Globus pallidus (tissue), 1 donor: ENCODE measurements at regions not wholly inside any gene's neighbourhood (a gene's known extent, or its start where the extent isn't known, plus 50 kb on each side); places are given as distances from the start of the nearest gene placed in this dataset.

Experiments
- DNase-seq: peaks from one replicate; pipeline ENCODE4 v3.0.0-alpha.2; 2015; ENCODE audit warnings: low spot score

GRCh38 chr1:112040891-112041740 lies 51.6 kb upstream of the KCND3 start:
- DNase-seq: no peak

DNA sequence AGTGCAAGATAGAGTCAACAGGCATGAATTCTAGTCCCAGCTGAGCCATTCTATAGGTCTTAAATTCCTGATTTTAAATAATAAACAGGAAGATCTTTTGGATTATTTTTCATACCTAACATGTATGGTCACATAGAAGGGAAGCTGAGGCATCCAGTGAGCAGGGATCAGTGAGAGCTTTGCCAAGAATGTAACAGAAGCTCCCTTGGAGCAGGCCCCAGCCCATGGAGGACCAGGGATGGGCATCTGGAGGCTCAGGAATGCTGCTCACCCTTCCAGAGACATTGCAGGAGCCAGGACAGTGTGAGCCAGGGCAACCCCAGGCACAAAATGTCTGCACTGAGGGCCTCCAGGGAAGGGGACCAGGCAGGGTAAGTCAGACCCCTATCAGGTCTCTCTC lies 54.4 kb upstream of the KCND3 start:
- DNase-seq: no peak

DNA sequence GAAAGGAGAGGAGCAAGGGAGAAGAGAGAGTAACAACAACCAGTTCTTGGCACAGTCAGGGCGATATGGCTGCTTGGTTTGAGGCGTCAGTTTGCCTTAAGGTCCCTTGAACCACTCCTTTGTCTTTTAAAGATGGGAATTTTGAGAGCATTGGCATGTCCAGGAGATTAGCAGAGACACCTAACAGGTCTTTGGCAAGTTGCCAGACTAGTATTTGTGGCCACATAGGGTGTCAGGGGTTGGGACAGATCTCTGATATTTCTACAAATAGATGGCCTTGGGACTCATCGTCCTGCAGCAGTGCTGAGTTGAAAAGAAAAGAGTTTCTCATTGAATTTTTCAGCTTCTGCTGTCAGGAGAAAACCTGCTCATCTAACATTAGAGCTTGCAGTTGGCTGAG lies 55.3 kb upstream of the KCND3 start:
- DNase-seq: no peak

- DNase-seq: no peak
Measured at GRCh38 chr1:112046630-112047029, 57.2 kb upstream of the KCND3 start.

DNA sequence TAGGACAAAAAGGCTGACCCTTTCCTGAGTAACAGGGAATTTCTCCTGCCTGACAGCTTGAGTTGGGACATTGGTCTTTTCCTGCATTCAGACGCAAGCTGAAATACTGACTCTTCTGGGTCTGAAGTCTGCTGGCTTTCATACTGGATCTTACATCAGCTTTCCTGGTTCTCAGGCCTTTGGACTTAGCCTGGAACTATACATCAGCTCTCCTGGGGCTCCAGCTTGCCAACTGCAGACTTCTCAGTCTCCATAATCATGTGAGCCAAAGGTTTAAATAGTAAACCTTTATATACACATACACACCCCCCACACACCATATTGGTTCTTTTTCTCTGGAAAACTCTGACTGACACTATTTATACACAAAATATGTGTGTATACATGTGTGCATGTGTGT lies 59.0 kb upstream of the KCND3 start:
- no peak for DNase-seq

GRCh38 chr1:112054510-112054909 lies 65.0 kb upstream of the KCND3 start:
- DNase-seq: no peak

DNA sequence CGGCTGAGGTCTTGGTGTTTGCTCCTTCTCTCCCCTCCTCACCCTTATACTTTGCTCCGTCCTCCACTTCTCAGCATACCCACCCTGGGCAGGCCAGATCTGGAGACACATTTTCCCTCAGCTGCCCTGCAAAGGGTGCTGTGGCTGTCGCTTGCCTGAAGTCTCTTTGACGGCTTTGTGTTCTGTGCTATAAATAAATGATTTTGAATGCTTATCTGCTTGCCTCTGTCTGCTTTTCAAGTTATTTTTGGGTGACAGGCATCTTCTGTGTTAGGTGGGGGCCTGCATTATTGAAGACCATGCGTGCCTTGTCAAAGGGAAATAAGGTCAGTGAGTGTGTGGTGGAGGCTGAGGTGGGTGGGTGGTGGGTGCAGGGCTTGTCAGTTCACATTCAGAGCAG lies 66.9 kb upstream of the KCND3 start:
- DNase-seq: no peak

DNA sequence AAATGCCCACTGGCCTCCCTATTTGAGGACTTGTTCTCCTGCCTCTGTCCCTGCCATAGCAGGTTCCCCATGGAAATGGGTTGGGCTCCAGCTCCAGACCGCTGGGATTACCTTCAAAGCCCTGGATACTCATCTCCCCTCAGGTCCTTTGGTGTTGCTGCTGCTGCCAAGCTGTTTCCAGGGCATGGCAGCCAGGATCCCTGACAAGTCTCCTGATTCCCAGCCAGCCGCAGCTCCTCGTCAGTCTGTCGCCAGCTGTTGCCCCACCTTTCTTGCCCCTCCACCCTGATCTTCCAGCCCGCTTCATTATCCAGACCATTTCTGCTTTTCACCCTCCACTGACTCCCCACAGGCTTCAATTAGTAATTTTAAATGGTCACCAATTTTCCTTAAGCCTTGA lies 68.3 kb upstream of the KCND3 start:
- DNase-seq: no peak

- no peak for DNase-seq
Measured at GRCh38 chr1:112058815-112059450, 69.5 kb upstream of the KCND3 start.

GRCh38 chr1:112059679-112060078 lies 70.2 kb upstream of the KCND3 start:
- DNase-seq: no peak

DNA sequence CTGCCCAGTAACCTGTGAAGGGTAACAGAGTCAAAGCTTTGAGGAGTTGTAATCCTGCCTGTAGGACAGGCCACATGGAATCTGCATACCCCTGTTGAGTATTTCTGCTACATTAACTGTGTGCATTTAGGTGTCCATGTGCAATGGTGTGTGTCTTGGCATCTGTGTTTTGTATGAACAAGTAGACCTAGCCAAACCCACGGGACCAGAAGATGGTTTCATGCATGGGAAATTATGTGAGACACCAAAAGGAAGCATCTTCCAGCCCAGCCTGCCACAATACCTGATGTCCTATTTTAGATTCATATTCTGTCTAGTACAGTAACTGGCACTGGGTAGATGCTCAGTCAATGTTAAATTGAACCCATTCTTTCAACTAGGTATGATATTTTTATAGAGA lies 70.8 kb upstream of the KCND3 start:
- DNase-seq: no peak

DNA sequence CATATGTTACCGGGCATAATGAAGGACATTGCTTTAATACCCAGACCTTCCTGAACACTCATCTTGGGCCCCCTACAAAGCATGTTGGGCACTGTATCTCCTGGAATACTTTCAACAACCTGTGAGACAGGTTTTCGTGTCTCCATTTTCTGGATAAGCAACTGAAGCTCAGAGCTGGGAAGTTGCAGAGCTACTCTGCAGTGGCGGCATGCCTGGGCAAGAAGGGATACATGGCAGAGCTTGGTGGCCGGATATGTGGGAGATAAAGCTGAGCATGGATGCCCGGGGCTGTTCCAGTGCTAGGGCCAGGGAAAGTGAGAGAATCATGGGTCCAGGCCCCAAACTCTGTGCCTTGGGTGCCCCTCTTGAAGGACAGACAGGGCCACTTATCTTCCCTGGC lies 71.6 kb upstream of the KCND3 start:
- no peak for DNase-seq

- DNase-seq: peak; percentile 5
Measured at GRCh38 chr1:112061901-112062320, 72.4 kb upstream of the KCND3 start.

- DNase-seq: no peak
Measured at GRCh38 chr1:112063781-112064728, 74.6 kb upstream of the KCND3 start.

DNA sequence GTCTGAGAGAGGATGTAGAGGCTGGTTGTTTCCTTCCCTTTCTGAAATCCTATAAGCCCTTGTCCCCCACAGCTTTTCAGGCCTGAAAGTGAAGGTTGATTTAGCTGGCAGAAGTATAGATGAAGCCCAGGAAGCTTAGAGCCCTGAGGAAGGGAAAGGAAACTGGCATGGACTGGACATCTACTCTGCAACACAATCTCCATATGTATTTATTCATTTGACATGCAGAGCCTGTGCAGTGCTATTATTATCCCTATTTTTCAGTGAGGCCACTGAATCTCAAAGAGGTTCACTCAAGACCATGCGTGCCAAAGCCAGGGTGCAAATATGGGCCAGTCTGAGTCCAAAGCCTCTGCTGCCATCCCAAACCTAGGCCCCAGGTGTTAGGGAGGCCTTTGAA lies 78.5 kb upstream of the KCND3 start:
- DNase-seq: no peak

DNA sequence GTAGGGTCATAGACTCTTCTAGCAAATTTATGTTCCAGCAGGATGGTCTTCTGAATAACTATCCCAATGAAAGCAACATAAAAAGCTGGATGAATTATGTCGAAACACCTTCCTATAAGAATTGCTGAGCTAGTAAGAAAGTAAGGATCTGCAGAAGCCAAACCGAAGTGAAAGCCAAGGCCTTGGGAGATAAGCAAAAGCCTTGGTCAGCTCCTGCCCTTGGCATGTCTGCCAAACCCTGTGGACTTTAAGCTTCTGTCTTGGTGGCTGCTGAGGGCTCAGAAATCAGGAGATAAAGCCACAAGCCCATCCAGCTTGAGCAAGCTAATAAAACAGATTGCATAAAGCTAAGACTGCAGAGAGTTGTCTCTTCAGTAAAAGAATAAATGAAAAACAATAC lies 81.2 kb upstream of the KCND3 start:
- no peak for DNase-seq

DNA sequence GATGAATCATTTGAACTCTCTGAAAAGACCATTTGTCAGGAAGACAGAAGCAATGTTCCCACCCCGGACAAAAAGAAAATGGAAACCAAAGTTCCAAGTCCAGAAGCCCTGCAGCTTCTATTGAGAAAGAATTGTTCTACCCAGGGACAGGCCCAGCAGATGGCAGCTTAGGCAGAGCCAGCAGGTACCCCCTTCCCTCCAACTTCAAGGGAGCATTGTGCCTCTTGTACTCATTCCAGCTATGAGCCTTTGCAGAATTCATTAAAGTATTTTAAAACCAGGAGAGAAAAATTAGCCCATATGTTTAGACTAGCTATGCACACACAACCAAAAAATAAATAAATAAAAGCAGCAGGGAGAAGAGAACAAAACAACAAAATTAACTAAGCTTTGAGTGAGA lies 85.2 kb upstream of the KCND3 start:
- DNase-seq: peak; percentile 18

DNA sequence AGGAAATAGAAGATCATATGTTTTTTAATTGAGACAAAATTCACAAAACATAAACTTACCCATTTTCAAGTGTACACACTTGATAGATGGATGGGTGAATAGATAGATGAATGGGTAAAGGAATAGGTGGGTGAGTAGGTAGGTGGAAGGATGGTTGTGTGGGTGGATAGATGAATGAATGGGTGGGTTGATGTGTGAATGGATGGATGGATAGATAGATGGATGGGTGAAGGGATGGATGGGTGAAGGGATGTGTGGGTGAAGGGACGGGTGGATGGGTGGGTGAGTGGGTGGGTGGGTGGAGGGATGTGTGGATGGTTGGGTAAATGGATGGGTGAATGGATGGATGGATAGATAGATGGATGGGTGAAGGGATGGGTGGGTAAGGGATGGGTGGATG lies 86.1 kb upstream of the KCND3 start:
- DNase-seq: no peak

- no peak for DNase-seq
Measured at GRCh38 chr1:112079446-112079845, 90.0 kb upstream of the KCND3 start.

DNA sequence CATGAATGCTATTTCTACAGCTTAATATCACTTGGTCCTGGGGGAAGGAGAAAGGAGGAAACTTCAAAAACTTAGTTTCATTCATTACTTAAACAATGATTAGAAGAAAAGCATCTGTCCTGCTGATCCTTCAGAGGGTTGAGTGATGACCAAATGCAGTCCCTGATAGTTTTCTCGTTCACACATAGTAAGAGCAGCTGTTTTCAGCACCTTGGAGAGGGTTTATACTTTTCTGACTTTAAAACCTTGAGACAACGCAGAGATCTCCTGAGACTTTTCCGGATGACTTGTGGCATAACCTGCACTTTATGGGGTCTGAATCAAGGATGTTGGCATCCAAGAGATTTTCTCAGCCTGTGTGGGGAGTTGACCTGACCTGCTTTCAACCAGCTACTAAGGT lies 94.0 kb upstream of the KCND3 start:
- DNase-seq: no peak

DNA sequence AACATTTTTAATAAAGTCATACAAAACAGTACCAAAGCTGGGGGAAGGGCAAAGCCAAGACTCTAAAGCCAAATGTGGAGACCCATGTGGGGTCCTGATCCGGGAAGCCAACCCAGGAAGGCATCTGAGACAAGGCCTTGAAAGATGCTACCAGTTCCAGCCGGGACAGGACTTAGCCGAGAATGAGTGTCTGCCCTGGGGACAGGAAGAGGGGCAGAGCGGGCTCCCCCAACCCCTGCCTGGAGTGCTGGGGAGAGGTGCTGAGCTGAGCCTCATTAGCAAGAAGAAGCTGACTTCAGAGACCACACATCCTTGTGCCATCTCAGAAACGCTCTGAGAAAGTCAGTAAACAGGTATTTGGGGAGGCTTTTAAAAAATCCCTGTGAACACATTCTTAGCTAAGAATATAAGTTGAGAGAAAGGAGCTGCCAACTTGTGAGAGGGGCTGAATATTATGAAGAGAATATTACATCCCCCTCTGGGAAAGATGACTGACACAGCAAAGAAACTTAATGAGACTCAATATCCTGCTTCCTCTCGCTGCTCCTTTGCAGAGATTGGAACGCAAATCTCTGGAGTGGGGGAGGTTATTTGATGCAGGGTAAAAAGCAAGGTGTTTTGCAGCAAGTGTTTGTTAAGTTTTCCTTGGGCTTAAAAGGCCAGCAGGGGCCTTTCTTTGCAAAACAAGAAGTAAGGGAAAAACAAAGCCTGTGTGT lies 103.3 kb upstream of the KCND3 start:
- DNase-seq: no peak

GRCh38 chr1:112093372-112093694 lies 103.9 kb upstream of the KCND3 start:
- DNase-seq: no peak
